HepG2 (cell line): ENCODE measurements at regions not wholly inside any gene's neighbourhood (a gene's known extent, or its start where the extent isn't known, plus 50 kb on each side); places are given as distances from the start of the nearest gene placed in this dataset.
"Not testable (repeated sequence)": the region's sequence is repeated elsewhere in the genome, so short reads cannot be mapped to it uniquely, and the experiment has no call there.

Experiments
- ATAC-seq: fragments of 200-7000 bp; cut with Tn5 transposase; 3 replicates; pipeline ENCODE4 v1.9.1; 2020; ENCODE audit warnings: mild to moderate bottlenecking, moderate library complexity
- BruUV-seq: library from RNA; stranded (reverse); fragments of 400-500 nt; replicated peaks from 2 replicates; lab custom pipeline; 2021; lab: Mats Ljungman, UMichigan
- CTCF ChIA-PET: fragments of 300-600 bp; formaldehyde crosslinking; extraction: SDS; loops from one replicate; lab custom pipeline; 2021; ENCODE audit warnings: low total read pairs, inconsistent platforms, low intra/inter-chr PET ratio; lab: Yijun Ruan, JAX
- POLR2A ChIA-PET: fragments of 350-600 bp; sonication (Branson Sonifier 250); formaldehyde crosslinking; loops from one replicate; lab custom pipeline; 2020; ENCODE audit warnings: antibody characterized with exemption, inconsistent platforms; lab: Yijun Ruan, JAX
- DNase-seq: peaks from one replicate; pipeline ENCODE4 v3.0.0-alpha.2; 2015; ENCODE audit warnings: low spot score
- FAIRE-seq: peaks from 3 replicates; lab custom pipeline; 2011; peaks lifted over from hg19 to GRCh38; lab: Jason Lieb, UNC
- H2AFZ ChIP-seq: one replicate; pipeline ENCODE4 v1.6.1; 2011; ENCODE audit warnings: low read length, inconsistent platforms
- H3K27ac ChIP-seq: fragments of 300-600 bp; 3 replicates; pipeline ENCODE4 v1.8.0; 2011; ENCODE audit warnings: mixed run types, mild to moderate bottlenecking, mixed read lengths, low read length, inconsistent platforms; ENCODE audit not compliant: insufficient read depth; ENCODE audit errors: extremely low read length
- H3K27me3 ChIP-seq, 2 experiments: fragments of 200-600 bp in 1 of 2; 2 replicates in 1 of 2; 3 replicates in 1 of 2; pipeline versions ENCODE4 v1.6.0 to v1.8.0; 2011; ENCODE audit warnings: low read length in 2 of 2, mild to moderate bottlenecking in 2 of 2, moderate library complexity in 2 of 2, inconsistent platforms in 1 of 2; ENCODE audit not compliant: insufficient read depth in 2 of 2, control insufficient read depth in 1 of 2
- H3K36me3 ChIP-seq, 2 experiments: fragments of 200-600 bp in 1 of 2; replicated peaks in 1 of 2; 2 replicates in 1 of 2; 3 replicates in 1 of 2; pipeline versions ENCODE4 v1.5.1 to v1.8.0; 2011; ENCODE audit warnings: low read length in 2 of 2, inconsistent platforms in 1 of 2; ENCODE audit not compliant: insufficient read depth in 2 of 2, control insufficient read depth in 1 of 2
- H3K4me1 ChIP-seq: 2 replicates; pipeline ENCODE4 v1.5.1; 2012; ENCODE audit warnings: low read length, inconsistent platforms; ENCODE audit not compliant: insufficient read depth
- H3K4me2 ChIP-seq: 2 replicates; pipeline ENCODE4 v1.6.0; 2011; ENCODE audit warnings: low read depth, low read length, inconsistent platforms
- H3K4me3 ChIP-seq, 3 experiments: fragments of 200-600 bp in 1 of 3; sonication (generic), shearing (Covaris generic) in 1 of 3; replicated peaks in 1 of 3; 2 replicates each; pipeline ENCODE4 v1.5.1; 2011 to 2016; ENCODE audit warnings: low read length in 3 of 3, inconsistent platforms in 2 of 3, low read depth in 2 of 3, mild to moderate bottlenecking in 2 of 3, control low read depth in 1 of 3, mixed read lengths in 1 of 3; ENCODE audit not compliant: insufficient read depth in 1 of 3
- H3K79me2 ChIP-seq: one replicate; pipeline ENCODE4 v1.6.1; 2011; ENCODE audit warnings: low read length, inconsistent platforms; ENCODE audit not compliant: insufficient read depth
- H3K9ac ChIP-seq: 2 replicates; pipeline ENCODE4 v1.6.0; 2011; ENCODE audit warnings: mild to moderate bottlenecking, low read depth, low read length, inconsistent platforms; ENCODE audit not compliant: insufficient read depth
- H3K9me3 ChIP-seq: 2 replicates; pipeline ENCODE4 v1.5.1; 2012; ENCODE audit warnings: mild to moderate bottlenecking, low read length
- H4K20me1 ChIP-seq: 2 replicates; pipeline ENCODE4 v1.6.0; 2011; ENCODE audit warnings: inconsistent platforms, mild to moderate bottlenecking, low read length, moderate library complexity; ENCODE audit not compliant: insufficient read depth
- CHCHD3 ChIP-seq: sonication (generic); formaldehyde crosslinking; IDR thresholded peaks from 2 replicates; pipeline ENCODE4 v1.8.0; 2022; ENCODE audit warnings: mild to moderate bottlenecking, missing genetic modification reagents, moderate library complexity
- FOSL1 ChIP-seq: sonication (generic); formaldehyde crosslinking; IDR thresholded peaks from 2 replicates; pipeline ENCODE4 v1.9.0; 2021; ENCODE audit warnings: missing genetic modification reagents, borderline replicate concordance
- IRF2 ChIP-seq: IDR thresholded peaks from 2 replicates; pipeline ENCODE4 v1.6.1; 2018; ENCODE audit warnings: missing genetic modification reagents, missing compliant biosample characterization
- KAT7 ChIP-seq: IDR thresholded peaks from 2 replicates; pipeline ENCODE4 v1.6.1; 2018; ENCODE audit warnings: borderline replicate concordance, missing compliant biosample characterization
- POLR2AphosphoS2 ChIP-seq: IDR thresholded peaks from 2 replicates; pipeline ENCODE4 v1.6.1; 2011; ENCODE audit warnings: low read depth, low read length, improper control_type of control experiment
- SMYD3 ChIP-seq: sonication (generic); formaldehyde crosslinking; IDR thresholded peaks from 2 replicates; pipeline ENCODE4 v1.8.1; 2023; ENCODE audit warnings: mild to moderate bottlenecking, missing genetic modification reagents
- TCF12 ChIP-seq, 2 experiments: fragments of 450-650 bp in 1 of 2; sonication (generic) in 1 of 2; formaldehyde crosslinking in 1 of 2; IDR thresholded peaks; 2 replicates each; pipeline versions ENCODE4 v1.6.1 to v1.8.0; 2017 to 2022; ENCODE audit warnings: antibody characterized with exemption in 1 of 2, mild to moderate bottlenecking in 1 of 2, missing genetic modification reagents in 1 of 2, moderate library complexity in 1 of 2
- ZNF160 ChIP-seq: sonication (generic); formaldehyde crosslinking; IDR thresholded peaks from 2 replicates; pipeline ENCODE4 v1.8.0; 2022; ENCODE audit warnings: mild to moderate bottlenecking, inconsistent platforms, missing genetic modification reagents
- ZNF382 ChIP-seq: sonication (generic); formaldehyde crosslinking; IDR thresholded peaks from 2 replicates; pipeline ENCODE4 v1.5.0; 2020; ENCODE audit warnings: missing genetic modification reagents, mild to moderate bottlenecking, borderline replicate concordance
- ZNF44 ChIP-seq: sonication (generic); formaldehyde crosslinking; IDR thresholded peaks from 2 replicates; pipeline ENCODE4 v1.5.1; 2020; ENCODE audit warnings: mild to moderate bottlenecking, missing genetic modification reagents
- ZNF543 ChIP-seq: sonication (generic); formaldehyde crosslinking; IDR thresholded peaks from 2 replicates; pipeline ENCODE4 v1.4.0; 2020; ENCODE audit warnings: mild to moderate bottlenecking, missing genetic modification reagents
- ZNF614 ChIP-seq: IDR thresholded peaks from 2 replicates; pipeline ENCODE4 v1.6.1; 2018; ENCODE audit warnings: missing biosample characterization, missing genetic modification reagents, inconsistent platforms, borderline replicate concordance
- ZNF7 ChIP-seq: IDR thresholded peaks from 2 replicates; pipeline ENCODE4 v1.6.1; 2016; ENCODE audit warnings: missing biosample characterization, missing genetic modification reagents
- WGBS: methylation state at CpG from one replicate; pipeline ENCODE4 v1.1.6; 2017; ENCODE audit warnings: low lambda C conversion rate; 5-methylcytosine and 5-hydroxymethylcytosine counted together
- in situ Hi-C: cut with HindIII; loops from 2 replicates; pipeline ENCODE4 v1.10.0; 2017; ENCODE audit warnings: low pct_unique_long_range_greater_than_20kb; ENCODE audit not compliant: extremely low pct_ligation_motif_present
- intact Hi-C: fragments of 100-400 bp; cut with micrococcal nuclease; formaldehyde crosslinking; loops from one replicate; pipeline ENCODE4 v1.10.0; 2022; ENCODE audit not compliant: unreplicated experiment
- TF ChIP-seq, protein P1 (sequence below): sonication (generic); formaldehyde crosslinking; IDR thresholded peaks from 2 replicates; pipeline ENCODE4 v1.5.1; 2020; ENCODE audit warnings: missing genetic modification reagents, mild to moderate bottlenecking, borderline replicate concordance
- TF ChIP-seq, protein P2 (sequence below): sonication (generic); formaldehyde crosslinking; IDR thresholded peaks from 2 replicates; pipeline ENCODE4 v1.9.0; 2021; ENCODE audit warnings: missing genetic modification reagents, borderline replicate concordance
- TF ChIP-seq, protein P3 (sequence below): sonication (generic); formaldehyde crosslinking; IDR thresholded peaks from 2 replicates; pipeline ENCODE4 v1.8.1; 2023; ENCODE audit warnings: mild to moderate bottlenecking, moderate library complexity, missing genetic modification reagents

DNA sequence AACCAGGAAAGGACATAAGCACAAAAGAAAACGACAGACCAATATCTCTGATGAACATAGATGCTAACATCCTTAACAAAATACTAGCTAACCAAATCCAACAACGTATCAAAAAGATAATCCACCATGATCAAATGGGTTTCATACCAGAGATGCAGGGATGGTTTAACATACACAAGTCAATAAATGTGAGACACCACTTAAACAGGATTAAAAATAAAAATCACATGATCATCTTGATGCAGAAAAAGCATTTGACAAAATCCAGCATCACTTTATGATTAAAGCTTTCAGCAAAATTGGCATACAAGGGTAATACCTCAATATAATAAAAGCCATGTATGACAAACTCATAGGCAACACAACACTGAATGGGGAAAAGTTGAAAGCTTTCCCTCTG is 138.4 kb downstream of the ADCYAP1 start:
- in situ Hi-C loops, BruUV-seq, H3K4me3 ChIP-seq, H3K9me3 ChIP-seq, FAIRE-seq, ATAC-seq, intact Hi-C loops, H3K79me2 ChIP-seq, H3K4me2 ChIP-seq, DNase-seq, H3K27ac ChIP-seq, CTCF ChIA-PET, H3K36me3 ChIP-seq, H4K20me1 ChIP-seq, H3K27me3 ChIP-seq, H2AFZ ChIP-seq, H3K4me1 ChIP-seq, H3K9ac ChIP-seq, POLR2A ChIA-PET: not testable (repeated sequence)
- WGBS: 0% methylated on average over 2 of the region's 2 CpGs

DNA sequence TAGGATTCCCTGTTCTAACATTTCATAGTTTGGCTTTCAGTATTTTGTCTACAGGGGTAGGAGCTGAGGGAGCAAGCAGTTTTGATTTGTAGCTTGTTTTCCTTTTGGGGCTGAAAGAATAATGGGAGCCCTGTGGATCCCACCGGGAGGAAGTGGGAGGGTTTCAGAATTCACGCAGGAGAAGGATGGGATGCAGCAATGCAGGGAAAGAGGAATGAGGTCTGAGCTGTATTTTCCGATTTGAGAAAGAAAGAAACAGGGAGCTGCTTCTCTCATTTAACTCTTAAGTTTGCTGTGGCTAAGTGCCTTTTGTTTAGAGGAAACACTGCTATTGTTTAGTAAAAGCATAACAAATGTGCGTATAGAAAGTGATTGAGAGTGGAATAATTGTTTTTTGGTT is 141.0 kb downstream of the ADCYAP1 start:
- 0% methylated on average over 4 of the region's 4 CpGs for WGBS
- no TSS peak for BruUV-seq
- no peaks in the 10 kb centered on the region for H3K27me3 ChIP-seq
- H3K9ac ChIP-seq: no peak overlapping the region
- H3K27ac ChIP-seq: no peak overlapping the region
- POLR2A ChIA-PET: no interaction called here
- CTCF ChIA-PET: no interaction called here
- no peak overlapping the region for H3K4me3 ChIP-seq
- H3K4me2 ChIP-seq: no peak overlapping the region
- ATAC-seq (no peak), DNase-seq (no peak), FAIRE-seq (no peak)
- no peaks in the 10 kb centered on the region for H3K4me1 ChIP-seq
- no peak overlapping the region for H2AFZ ChIP-seq
- H3K9me3 ChIP-seq: no peaks in the 10 kb centered on the region
- H3K79me2 ChIP-seq: no peaks in the 10 kb centered on the region
- H4K20me1 ChIP-seq: no peaks in the 10 kb centered on the region
- intact Hi-C loops (no loop called here), in situ Hi-C loops (no loop called here)
- H3K36me3 ChIP-seq: no peaks in the 10 kb centered on the region
- no peak for TF ChIP-seq ZNF614 (CRISPR knock-in tag)
- TF ChIP-seq, protein P1, sequence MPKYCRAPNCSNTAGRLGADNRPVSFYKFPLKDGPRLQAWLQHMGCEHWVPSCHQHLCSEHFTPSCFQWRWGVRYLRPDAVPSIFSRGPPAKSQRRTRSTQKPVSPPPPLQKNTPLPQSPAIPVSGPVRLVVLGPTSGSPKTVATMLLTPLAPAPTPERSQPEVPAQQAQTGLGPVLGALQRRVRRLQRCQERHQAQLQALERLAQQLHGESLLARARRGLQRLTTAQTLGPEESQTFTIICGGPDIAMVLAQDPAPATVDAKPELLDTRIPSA (CRISPR knock-in tag): no peak
- no peak for TF ChIP-seq ZNF543 (CRISPR knock-in tag)
- TF ChIP-seq CHCHD3 (CRISPR knock-in tag): no peak
- TF ChIP-seq TCF12 (IDR thresholded peaks at IDR 0.05): no peak
- TF ChIP-seq TCF12 (CRISPR knock-in tag; IDR thresholded peaks at IDR 0.05): no peak
- no peak for TF ChIP-seq SMYD3 (CRISPR knock-in tag)
- no peak for TF ChIP-seq ZNF7 (CRISPR knock-in tag)
- TF ChIP-seq KAT7 (CRISPR knock-in tag): no peak
- no peak for TF ChIP-seq IRF2 (CRISPR knock-in tag)
- TF ChIP-seq ZNF44 (CRISPR knock-in tag): no peak
- TF ChIP-seq FOSL1: no peak
- no peak for TF ChIP-seq ZNF382
- no peak for TF ChIP-seq POLR2AphosphoS2
- no peak for TF ChIP-seq ZNF160 (CRISPR knock-in tag)
- TF ChIP-seq, protein P2, sequence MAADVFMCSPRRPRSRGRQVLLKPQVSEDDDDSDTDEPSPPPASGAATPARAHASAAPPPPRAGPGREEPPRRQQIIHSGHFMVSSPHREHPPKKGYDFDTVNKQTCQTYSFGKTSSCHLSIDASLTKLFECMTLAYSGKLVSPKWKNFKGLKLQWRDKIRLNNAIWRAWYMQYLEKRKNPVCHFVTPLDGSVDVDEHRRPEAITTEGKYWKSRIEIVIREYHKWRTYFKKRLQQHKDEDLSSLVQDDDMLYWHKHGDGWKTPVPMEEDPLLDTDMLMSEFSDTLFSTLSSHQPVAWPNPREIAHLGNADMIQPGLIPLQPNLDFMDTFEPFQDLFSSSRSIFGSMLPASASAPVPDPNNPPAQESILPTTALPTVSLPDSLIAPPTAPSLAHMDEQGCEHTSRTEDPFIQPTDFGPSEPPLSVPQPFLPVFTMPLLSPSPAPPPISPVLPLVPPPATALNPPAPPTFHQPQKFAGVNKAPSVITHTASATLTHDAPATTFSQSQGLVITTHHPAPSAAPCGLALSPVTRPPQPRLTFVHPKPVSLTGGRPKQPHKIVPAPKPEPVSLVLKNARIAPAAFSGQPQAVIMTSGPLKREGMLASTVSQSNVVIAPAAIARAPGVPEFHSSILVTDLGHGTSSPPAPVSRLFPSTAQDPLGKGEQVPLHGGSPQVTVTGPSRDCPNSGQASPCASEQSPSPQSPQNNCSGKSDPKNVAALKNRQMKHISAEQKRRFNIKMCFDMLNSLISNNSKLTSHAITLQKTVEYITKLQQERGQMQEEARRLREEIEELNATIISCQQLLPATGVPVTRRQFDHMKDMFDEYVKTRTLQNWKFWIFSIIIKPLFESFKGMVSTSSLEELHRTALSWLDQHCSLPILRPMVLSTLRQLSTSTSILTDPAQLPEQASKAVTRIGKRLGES (CRISPR knock-in tag): no peak
- TF ChIP-seq, protein P3, sequence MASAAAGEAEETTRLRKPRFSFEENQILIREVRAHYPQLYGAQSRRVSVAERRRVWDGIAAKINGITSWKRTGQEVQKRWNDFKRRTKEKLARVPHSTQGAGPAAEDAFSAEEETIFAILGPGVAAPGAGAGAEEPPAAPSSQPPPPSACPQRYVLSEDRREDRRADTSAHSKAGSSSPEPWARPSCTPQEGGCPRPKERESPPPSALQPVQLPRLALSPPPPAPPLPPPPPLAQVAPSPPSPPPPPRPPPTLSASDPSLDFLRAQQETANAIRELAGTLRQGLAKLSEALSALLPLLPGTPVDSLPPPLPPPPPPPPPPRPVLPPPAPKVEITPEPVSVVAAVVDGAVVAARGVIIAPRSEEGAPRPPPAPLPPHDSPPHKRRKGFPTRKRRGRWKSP: no peak
